Activated CD4-positive, alpha-beta T cell treated with anti-CD3 and anti-CD28 coated beads, Interleukin-10, Interleukin-2, amounts not matched to agents 100 ng/mL and 50 ng/mL, durations not matched to agents 16 hours and 8 hours (primary cell): ENCODE measurements at regions not wholly inside any gene's neighbourhood (a gene's known extent, or its start where the extent isn't known, plus 50 kb on each side); places are given as distances from the start of the nearest gene placed in this dataset.

ENCODE experiments used
- DNase-seq: peaks from one replicate; pipeline ENCODE4 v3.0.0-alpha.2; 2020

GRCh38 chr1:5748286-5749225, 243.7 kb downstream of the NPHP4 start:
- DNase-seq, result no peak

DNA sequence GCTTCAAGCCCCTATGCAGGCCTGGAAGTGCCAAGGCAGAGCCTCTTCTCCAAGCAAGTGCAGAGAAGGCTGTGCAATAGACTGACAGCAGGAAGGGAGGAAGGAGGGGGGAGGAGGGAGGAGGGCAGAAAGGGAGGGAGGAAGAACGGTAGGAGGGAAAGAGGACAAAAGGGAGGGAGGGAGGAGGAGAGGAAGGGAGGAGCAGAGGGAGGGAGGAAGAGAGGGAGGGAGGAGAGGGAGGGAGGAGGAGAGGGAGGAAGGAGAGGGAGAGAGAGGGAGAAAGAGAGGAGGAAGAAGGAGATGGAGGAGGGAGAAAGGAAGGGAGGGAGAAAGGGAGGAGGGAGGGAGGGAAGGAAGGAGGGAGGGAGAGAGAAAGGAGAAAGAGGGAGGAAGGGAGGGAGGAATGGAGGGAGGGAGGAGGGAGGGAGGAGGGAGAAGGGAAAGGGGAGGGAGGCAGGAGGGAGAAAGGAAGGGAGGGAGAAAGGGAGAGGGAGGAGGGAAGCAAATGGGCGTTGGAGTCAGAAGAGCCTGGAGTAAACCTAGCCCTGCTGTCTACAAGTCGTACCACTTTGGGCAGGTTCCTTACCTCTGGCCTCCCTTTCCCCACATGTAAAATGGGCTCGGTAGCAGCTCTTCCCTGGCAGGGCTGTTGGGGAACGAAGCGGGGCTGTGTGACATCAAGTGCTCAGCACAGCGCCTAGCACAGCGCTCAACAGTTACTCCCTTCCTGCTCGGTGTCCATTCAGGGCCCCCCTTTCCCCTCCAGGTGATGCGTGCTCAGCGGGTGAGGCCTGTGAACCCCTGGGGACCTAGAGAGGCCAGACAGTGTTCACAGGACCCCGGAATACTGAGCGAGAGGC, 244.6 kb downstream of the NPHP4 start:
- DNase-seq, result no peak

GRCh38 chr1:5746611-5747425, 245.4 kb downstream of the NPHP4 start:
- no peak for DNase-seq

GRCh38 chr1:5745800-5746610, 246.2 kb downstream of the NPHP4 start:
- DNase-seq, result peak; percentile 69

GRCh38 chr1:5744911-5745799, 247.1 kb downstream of the NPHP4 start:
- DNase-seq, result no peak

- DNase-seq, result no peak
Measured at GRCh38 chr1:5744341-5744740, 247.9 kb downstream of the NPHP4 start.

DNA sequence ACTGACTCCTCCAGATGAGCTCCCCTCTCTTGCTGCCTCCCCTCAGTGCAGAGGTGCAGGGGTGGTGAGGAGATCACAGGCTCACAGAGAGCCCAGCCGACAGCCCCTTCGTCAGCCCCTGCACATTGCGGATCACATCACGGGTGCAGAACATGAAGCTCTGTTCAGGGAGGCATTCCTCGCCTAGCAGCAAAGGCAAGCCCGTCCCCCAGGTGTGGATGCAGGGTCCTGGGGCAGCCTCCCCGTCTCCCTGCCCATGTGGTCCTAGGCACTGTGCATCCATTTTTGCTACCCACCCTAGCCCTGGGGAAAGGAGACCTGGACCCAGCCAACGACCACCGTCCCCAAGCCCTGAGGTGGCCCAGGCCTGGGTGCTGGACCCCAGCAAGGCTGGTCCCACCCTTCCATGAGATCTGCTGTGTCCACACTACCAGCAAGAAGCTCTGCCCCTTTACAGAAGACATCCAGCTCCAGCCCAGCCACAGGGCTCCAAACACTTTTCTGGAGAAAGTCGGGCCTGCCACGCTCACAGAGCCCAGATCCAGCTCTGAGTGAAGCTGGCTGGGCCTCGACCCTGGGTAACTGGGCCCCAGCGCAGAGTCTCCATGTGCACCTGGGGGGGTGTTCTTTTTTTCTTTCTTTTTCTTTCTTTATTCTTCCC, 248.7 kb downstream of the NPHP4 start:
- DNase-seq, result no peak

- DNase-seq, result no peak
Measured at GRCh38 chr1:5742801-5743200, 249.4 kb downstream of the NPHP4 start.

GRCh38 chr1:5742032-5742431, 250.2 kb downstream of the NPHP4 start:
- no peak for DNase-seq

DNA sequence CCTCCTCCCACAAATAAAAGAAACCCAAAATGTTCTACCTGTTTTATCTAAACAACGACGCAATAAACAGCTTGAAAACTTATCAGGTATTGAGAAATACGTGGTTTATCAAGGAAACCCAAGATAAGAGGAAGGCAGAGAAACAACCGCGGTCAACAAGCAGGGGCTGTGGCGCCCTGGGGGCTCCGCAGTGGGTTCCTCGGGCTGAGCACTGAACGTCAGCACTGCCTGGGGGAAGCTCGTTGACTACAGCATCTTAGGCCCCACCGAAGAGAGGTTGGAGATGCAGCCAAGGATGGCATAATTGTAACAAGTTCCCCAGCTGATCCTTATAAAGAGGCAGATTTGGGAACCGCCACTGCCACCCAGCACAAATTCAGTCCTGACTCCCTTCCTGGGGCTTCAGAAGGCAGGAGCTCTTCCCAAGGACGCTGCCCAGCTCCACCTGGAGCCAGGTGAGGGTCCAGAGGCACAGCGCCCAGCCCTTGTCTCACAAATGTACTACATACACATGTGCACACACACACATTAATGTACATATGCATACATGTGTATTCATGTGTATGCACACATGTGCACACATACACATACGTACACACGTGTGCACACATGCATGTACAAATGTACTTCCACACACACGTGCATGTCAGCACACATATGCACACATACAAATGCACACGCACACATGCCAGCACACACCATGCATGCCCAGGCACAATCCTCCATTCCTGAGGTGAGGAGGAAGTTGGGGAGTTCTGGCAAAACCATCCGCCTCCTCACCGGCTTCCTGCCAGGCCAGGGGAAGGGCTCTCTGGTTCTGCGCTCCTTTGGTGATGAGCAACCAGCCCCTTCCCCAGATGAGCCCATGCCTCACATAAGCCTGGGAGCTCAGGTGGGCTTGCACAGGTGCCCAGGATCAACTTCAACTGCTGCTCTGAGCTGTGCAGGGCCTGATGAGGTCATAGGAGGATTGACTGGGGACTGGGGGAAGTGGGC, 251.1 kb downstream of the NPHP4 start:
- DNase-seq, result no peak

GRCh38 chr1:5740450-5740849, 251.8 kb downstream of the NPHP4 start:
- DNase-seq, result no peak

DNA sequence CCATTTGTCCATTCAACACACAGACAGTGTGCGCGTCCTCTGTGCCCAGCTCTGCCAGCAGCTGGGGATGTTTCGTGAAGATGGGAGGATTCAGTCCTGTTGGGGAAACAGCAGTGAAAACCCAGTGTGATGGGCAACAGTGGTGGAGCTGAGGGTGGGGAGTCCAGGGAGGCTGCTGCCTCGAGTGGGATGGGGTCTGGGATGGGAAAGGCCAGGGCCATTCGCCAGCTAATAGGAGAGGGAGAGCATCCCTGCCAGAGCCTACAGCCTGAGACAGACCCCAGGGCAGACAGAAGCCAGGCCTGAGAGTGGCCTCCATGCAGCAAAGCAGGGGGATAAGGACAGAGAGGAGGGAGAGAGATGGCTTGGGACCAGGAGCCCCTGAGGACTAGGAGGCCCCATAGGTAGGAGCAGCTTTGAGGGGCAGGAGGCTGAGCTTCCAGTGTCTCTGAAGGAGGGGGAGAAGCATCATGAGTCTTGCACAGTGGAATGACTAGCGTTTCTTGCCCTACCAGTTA, 252.6 kb downstream of the NPHP4 start:
- DNase-seq, result no peak

- DNase-seq, result no peak
Measured at GRCh38 chr1:5738911-5739462, 253.2 kb downstream of the NPHP4 start.

DNA sequence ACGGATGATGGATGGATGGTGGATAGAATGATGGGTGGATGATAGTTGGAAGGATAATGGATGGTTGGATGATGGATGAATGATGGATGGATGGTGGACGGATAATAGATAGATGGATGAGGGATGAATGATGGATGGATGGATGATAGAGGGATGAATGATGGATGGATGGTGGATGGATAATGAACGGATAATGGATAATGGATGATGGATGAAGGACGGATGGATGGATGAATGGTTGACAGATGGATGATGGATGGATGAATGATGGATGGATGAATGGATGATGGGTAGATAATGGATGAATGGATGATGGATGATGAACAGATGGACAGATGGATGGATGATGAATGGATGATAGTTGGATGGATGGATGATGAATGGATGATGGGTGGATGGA, 255.1 kb downstream of the NPHP4 start:
- no peak for DNase-seq

DNA sequence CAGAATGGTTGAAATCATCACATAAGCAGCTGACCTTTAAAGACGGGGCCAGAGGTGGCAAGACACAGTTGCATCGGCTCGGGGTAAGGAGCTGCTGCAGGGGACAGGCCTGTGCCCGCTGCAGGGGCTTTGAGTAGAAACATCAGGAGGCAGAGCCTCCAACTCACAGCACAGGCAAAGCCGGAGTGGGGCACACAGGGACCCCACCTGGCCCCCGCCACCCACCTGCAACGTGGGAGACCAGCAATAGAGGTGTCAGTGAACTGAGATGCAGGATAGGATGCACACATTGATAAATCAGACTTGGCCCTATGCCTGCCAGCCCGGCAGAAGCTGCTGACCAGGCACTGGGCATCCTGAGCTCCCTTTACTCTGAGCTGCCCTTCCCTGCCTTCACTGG, 257.2 kb downstream of the NPHP4 start:
- DNase-seq, result no peak

DNA sequence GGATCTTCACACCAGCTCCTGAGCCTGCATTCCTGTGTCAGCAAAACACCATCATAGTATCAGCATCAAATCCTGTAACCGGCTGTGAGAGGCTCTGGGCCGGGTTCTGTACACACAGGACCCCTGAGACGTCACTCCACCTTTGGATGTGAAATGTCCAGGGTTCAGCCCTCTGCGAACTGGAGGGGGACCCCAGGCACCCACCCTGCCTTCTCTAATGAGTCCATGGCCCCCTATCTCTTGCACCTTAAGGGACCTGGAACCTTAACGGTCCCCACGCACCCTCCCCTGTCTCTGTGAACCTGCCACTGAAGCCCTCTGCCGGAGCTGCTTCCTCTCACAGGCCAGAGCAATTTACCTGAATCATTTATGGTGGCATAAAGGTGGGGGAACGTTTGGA, 257.8 kb downstream of the NPHP4 start:
- DNase-seq, result no peak

DNA sequence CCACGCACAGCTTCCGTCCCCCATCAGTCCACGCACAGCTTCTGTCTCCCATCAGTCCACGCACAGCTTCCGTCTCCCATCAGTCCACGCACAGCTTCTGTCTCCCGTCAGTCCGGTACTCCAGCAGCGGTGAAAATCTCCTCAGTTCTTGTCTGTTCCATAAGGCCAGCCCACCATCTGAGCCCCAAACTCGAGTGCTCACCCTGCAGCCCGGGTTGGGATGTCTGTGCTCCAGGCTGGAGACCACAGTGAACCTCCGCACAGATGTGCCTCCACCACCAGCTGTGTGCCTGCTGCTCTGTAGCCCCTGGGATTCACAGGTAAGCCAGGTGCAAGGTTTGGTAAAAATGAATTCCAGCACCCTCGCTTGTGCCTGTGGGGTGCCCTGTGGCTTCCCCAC, 258.6 kb downstream of the NPHP4 start:
- DNase-seq, result no peak

DNA sequence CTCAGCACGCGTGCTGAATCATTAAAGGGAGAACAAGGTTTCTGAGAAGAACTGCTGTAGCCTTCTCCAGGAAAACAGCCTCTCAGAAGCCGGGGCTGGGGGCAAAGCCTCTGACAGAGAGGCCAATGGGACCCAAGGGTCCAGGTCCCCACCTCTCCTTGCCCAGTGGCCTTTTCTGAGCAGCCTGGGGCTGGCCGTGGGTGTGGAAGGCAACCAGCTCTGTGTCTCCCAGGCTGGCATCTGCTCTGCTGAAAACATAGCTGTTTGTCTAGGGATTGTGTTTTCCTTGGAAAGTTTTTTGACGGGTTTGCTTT, 261.2 kb downstream of the NPHP4 start:
- DNase-seq, result no peak
